ENCODE measurements at regions not wholly inside any gene's neighbourhood (a gene's known extent, or its start where the extent isn't known, plus 50 kb on each side); places are given as distances from the start of the nearest gene placed in this dataset.

DNA sequence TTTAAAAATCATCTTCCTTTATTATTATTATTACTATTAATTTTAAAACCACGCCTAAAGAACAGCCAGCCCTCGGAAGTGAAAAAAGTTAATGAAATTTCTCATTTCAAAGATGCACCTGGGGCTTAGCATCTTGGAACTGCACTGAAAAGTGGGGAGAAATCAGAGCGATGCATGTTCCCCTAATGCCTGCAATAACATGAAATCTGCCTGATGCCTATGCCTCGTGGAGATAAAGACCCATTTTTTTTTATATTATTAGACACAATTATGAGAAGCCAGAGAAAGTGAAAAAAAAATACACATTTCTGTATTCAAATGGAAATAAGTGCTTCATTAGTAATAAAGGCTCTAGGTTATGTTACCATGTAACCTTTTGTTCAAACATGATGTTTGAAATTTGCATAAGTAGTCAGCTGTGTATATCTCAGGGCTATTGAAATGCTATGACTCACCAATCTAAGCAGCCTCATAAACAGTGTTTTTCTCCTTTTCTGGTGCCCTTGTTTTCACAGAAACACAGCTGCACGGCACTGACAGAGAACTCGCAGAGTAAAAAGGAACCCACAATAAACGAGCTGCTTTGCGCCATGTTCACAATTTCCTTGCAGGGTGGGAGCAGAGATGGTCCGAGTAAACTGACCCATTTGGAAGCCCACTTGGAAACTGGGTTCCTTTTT is 175.8 kb upstream of the PRKCQ start (continued):
- TF ChIP-seq, protein P1, sequence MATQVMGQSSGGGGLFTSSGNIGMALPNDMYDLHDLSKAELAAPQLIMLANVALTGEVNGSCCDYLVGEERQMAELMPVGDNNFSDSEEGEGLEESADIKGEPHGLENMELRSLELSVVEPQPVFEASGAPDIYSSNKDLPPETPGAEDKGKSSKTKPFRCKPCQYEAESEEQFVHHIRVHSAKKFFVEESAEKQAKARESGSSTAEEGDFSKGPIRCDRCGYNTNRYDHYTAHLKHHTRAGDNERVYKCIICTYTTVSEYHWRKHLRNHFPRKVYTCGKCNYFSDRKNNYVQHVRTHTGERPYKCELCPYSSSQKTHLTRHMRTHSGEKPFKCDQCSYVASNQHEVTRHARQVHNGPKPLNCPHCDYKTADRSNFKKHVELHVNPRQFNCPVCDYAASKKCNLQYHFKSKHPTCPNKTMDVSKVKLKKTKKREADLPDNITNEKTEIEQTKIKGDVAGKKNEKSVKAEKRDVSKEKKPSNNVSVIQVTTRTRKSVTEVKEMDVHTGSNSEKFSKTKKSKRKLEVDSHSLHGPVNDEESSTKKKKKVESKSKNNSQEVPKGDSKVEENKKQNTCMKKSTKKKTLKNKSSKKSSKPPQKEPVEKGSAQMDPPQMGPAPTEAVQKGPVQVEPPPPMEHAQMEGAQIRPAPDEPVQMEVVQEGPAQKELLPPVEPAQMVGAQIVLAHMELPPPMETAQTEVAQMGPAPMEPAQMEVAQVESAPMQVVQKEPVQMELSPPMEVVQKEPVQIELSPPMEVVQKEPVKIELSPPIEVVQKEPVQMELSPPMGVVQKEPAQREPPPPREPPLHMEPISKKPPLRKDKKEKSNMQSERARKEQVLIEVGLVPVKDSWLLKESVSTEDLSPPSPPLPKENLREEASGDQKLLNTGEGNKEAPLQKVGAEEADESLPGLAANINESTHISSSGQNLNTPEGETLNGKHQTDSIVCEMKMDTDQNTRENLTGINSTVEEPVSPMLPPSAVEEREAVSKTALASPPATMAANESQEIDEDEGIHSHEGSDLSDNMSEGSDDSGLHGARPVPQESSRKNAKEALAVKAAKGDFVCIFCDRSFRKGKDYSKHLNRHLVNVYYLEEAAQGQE (IDR thresholded peaks at IDR 0.05; ENCODE audit: unreplicated experiment): no peak
- TF ChIP-seq EZH2 (IDR thresholded peaks at IDR 0.05; ENCODE audit: low read depth, unreplicated experiment): no peak
- TF ChIP-seq, protein P2, sequence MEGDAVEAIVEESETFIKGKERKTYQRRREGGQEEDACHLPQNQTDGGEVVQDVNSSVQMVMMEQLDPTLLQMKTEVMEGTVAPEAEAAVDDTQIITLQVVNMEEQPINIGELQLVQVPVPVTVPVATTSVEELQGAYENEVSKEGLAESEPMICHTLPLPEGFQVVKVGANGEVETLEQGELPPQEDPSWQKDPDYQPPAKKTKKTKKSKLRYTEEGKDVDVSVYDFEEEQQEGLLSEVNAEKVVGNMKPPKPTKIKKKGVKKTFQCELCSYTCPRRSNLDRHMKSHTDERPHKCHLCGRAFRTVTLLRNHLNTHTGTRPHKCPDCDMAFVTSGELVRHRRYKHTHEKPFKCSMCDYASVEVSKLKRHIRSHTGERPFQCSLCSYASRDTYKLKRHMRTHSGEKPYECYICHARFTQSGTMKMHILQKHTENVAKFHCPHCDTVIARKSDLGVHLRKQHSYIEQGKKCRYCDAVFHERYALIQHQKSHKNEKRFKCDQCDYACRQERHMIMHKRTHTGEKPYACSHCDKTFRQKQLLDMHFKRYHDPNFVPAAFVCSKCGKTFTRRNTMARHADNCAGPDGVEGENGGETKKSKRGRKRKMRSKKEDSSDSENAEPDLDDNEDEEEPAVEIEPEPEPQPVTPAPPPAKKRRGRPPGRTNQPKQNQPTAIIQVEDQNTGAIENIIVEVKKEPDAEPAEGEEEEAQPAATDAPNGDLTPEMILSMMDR (conservative IDR thresholded peaks at IDR 0.05; ENCODE audit: low read depth in 2 of 2): no peak
- no peak for TF ChIP-seq EZH2phosphoT487 (IDR thresholded peaks at IDR 0.05; ENCODE audit: unreplicated experiment)
- TF ChIP-seq, protein P3, sequence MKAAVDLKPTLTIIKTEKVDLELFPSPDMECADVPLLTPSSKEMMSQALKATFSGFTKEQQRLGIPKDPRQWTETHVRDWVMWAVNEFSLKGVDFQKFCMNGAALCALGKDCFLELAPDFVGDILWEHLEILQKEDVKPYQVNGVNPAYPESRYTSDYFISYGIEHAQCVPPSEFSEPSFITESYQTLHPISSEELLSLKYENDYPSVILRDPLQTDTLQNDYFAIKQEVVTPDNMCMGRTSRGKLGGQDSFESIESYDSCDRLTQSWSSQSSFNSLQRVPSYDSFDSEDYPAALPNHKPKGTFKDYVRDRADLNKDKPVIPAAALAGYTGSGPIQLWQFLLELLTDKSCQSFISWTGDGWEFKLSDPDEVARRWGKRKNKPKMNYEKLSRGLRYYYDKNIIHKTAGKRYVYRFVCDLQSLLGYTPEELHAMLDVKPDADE (IDR thresholded peaks at IDR 0.05): no peak
- TF ChIP-seq ZNF331 (CRISPR knock-in tag; IDR thresholded peaks at IDR 0.05; ENCODE audit: low read depth): no peak

DNA sequence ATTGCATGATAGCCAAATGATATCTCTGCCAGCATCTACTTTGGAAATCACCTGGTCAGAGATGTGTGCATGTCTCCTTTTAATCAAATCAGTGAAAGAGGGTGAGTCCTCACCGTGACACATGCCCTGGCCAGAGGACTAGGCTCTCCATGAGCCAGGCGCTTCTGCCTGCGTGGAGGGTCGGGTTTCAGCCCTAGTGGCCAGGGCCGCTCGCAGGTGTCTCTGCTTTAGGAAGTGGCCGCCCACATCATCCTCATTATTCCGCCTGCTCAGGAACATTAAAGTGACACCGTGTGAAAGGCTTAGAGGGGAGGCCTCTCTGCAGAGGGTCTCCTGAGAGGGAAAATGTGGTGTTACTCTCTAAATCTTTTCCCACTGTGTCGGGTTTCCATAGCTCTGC is 173.6 kb upstream of the PRKCQ start:
- no peak overlapping the region for H3K27ac Mint-ChIP-seq
- peaks cover 12% of the 10 kb centered on the region for H3K9me3 Mint-ChIP-seq
- ATAC-seq: peak; percentile 97
- Histone ChIP-seq H3F3A (replicated peaks; ENCODE audit: low read depth) (peaks cover 5% of the 10 kb centered on the region; the same call in 1 of the 2 replicates), H3K36me3 (ENCODE audit: insufficient read depth) (no peaks in the 10 kb centered on the region), H3K27ac (ENCODE audit: low read depth) (no peak overlapping the region), H3K9me2 (ENCODE audit: insufficient read depth) (peaks cover 7% of the 10 kb centered on the region), H3K4me1 (ENCODE audit: insufficient read depth) (peaks cover 38% of the 10 kb centered on the region), H3K27me3 (ENCODE audit: insufficient read depth) (no peaks in the 10 kb centered on the region), H3K4me3 (no peak overlapping the region), H4K20me1 (replicated peaks; ENCODE audit: insufficient read depth) (no peaks in the 10 kb centered on the region), H3K4me2 (0 out of 2 replicates have a peak overlapping the region, but pooled peaks have one; percentile 22), H3K79me2 (replicated peaks; ENCODE audit: insufficient read depth) (no peaks in the 10 kb centered on the region), H2AFZ (no peak overlapping the region; the same call in 1 of the 2 replicates)
- TF ChIP-seq, protein P2 (conservative IDR thresholded peaks at IDR 0.05; ENCODE audit: low read depth in 2 of 2): peak in 1 of 2 experiments; percentile 14; a peak in 1 of 4 replicates
- TF ChIP-seq EZH2 (IDR thresholded peaks at IDR 0.05; ENCODE audit: low read depth, unreplicated experiment): no peak
- no peaks in the 10 kb centered on the region for H3K27me3 Mint-ChIP-seq (ENCODE audit: insufficient read depth, low read depth, poor library complexity)
- peak; percentile 69 for DNase-seq (ENCODE audit: low spot score)
- H3K4me3 Mint-ChIP-seq: no peak overlapping the region
- peaks cover 39% of the 10 kb centered on the region for H3K4me1 Mint-ChIP-seq
- peaks cover 8% of the 10 kb centered on the region; the same call in 1 of the 3 replicates for H3K36me3 Mint-ChIP-seq (ENCODE audit: low read depth)
